DND-41 (cell line): ENCODE measurements at regions not wholly inside any gene's neighbourhood (a gene's known extent, or its start where the extent isn't known, plus 50 kb on each side); places are given as distances from the start of the nearest gene placed in this dataset.

Experiments used
- ATAC-seq: fragments of 200-7000 bp; cut with Tn5 transposase; 3 replicates; pipeline ENCODE4 v1.9.1; 2021; ENCODE audit warnings: low read depth; ENCODE audit not compliant: insufficient read depth
- DNase-seq: peaks from one replicate; pipeline ENCODE4 v3.0.0-alpha.2; 2020
- H2AFZ ChIP-seq: 2 replicates; pipeline ENCODE4 v1.6.0; 2012; ENCODE audit warnings: low read depth, low read length
- H3K27ac ChIP-seq: 2 replicates; pipeline ENCODE4 v1.5.1; 2012; ENCODE audit warnings: low read length, inconsistent platforms
- H3K27me3 ChIP-seq: fragments of 200-600 bp; sonication (generic); 2 replicates; pipeline ENCODE4 v1.6.0; 2012; ENCODE audit warnings: low read length, mild to moderate bottlenecking, inconsistent platforms; ENCODE audit not compliant: insufficient read depth, poor library complexity
- H3K36me3 ChIP-seq: 2 replicates; pipeline ENCODE4 v1.5.1; 2012; ENCODE audit warnings: low read length, inconsistent platforms; ENCODE audit not compliant: insufficient read depth
- H3K4me1 ChIP-seq: 2 replicates; pipeline ENCODE4 v1.5.1; 2012; ENCODE audit warnings: mild to moderate bottlenecking, low read length; ENCODE audit not compliant: insufficient read depth
- H3K4me2 ChIP-seq: 2 replicates; pipeline ENCODE4 v1.6.0; 2012; ENCODE audit warnings: mild to moderate bottlenecking, moderate library complexity, low read length, inconsistent platforms; ENCODE audit not compliant: insufficient read depth
- H3K4me3 ChIP-seq, 2 experiments: fragments of 200-600 bp in 1 of 2; shearing (Covaris generic) in 1 of 2; 2 replicates each; pipeline ENCODE4 v1.5.1; 2012 to 2016; ENCODE audit warnings: inconsistent platforms in 2 of 2, low read length in 2 of 2, mild to moderate bottlenecking in 2 of 2, low read depth in 1 of 2, moderate library complexity in 1 of 2
- H3K79me2 ChIP-seq: 2 replicates; pipeline ENCODE4 v1.6.0; 2012; ENCODE audit warnings: low read length, inconsistent platforms; ENCODE audit not compliant: insufficient read depth
- H3K9ac ChIP-seq: 2 replicates; pipeline ENCODE4 v1.6.0; 2012; ENCODE audit warnings: low read depth, mild to moderate bottlenecking, inconsistent platforms, low read length, moderate library complexity
- H3K9me3 ChIP-seq: 2 replicates; pipeline ENCODE4 v1.5.1; 2012; ENCODE audit warnings: low read length, moderate library complexity, mild to moderate bottlenecking, inconsistent platforms; ENCODE audit not compliant: insufficient read depth, severe bottlenecking
- H4K20me1 ChIP-seq: 2 replicates; pipeline ENCODE4 v1.6.0; 2012; ENCODE audit warnings: low read length; ENCODE audit not compliant: insufficient read depth
- CTCF ChIP-seq: IDR thresholded peaks from 2 replicates; pipeline ENCODE4 v1.5.1; 2012; ENCODE audit warnings: borderline replicate concordance, low read length, moderate library complexity, mild to moderate bottlenecking; ENCODE audit not compliant: poor library complexity, severe bottlenecking; ENCODE audit errors: extremely low read depth
- EZH2 ChIP-seq: IDR thresholded peaks from 3 replicates; pipeline ENCODE4 v1.6.1; 2012; ENCODE audit warnings: borderline replicate concordance, low read depth, mild to moderate bottlenecking, moderate library complexity, low read length, inconsistent platforms; ENCODE audit not compliant: severe bottlenecking

GRCh38 chr2:177149155-177149503, 63.5 kb upstream of the HNRNPA3 start:
- TF ChIP-seq EZH2 (no peak), CTCF (no peak)
- ATAC-seq (no peak), DNase-seq (no peak)
- Histone ChIP-seq H3K4me2 (peak overlapping the region; percentile 72), H3K27ac (no peak overlapping the region), H2AFZ (no peak overlapping the region), H3K9ac (peak overlapping the region; percentile 3; the same call in 1 of the 2 replicates), H3K27me3 (peaks cover 31% of the 10 kb centered on the region), H3K36me3 (no peaks in the 10 kb centered on the region), H4K20me1 (no peaks in the 10 kb centered on the region), H3K9me3 (no peaks in the 10 kb centered on the region), H3K4me1 (peaks cover 13% of the 10 kb centered on the region), H3K4me3 (peak overlapping the region in 1 of 2 experiments; percentile 56; a peak in 2 of 4 replicates), H3K79me2 (no peaks in the 10 kb centered on the region)

- Histone ChIP-seq H3K36me3 (no peaks in the 10 kb centered on the region), H3K4me3 (no peak overlapping the region), H3K4me2 (no peak overlapping the region), H3K4me1 (peaks cover 1% of the 10 kb centered on the region; the same call in 1 of the 2 replicates), H3K79me2 (no peaks in the 10 kb centered on the region), H3K9me3 (no peaks in the 10 kb centered on the region), H4K20me1 (no peaks in the 10 kb centered on the region), H3K27ac (no peak overlapping the region), H3K27me3 (peaks cover 15% of the 10 kb centered on the region), H2AFZ (no peak overlapping the region), H3K9ac (no peak overlapping the region)
- ATAC-seq (no peak), DNase-seq (no peak)
- TF ChIP-seq EZH2 (no peak), CTCF (no peak)
Measured at GRCh38 chr2:177153805-177154204, 58.8 kb upstream of the HNRNPA3 start.

GRCh38 chr2:177154809-177155208, 57.8 kb upstream of the HNRNPA3 start:
- DNase-seq, result no peak
- TF ChIP-seq CTCF, result no peak
- no peak for TF ChIP-seq EZH2
- Histone ChIP-seq H2AFZ (no peak overlapping the region), H3K4me1 (no peaks in the 10 kb centered on the region), H3K9me3 (no peaks in the 10 kb centered on the region), H3K27ac (no peak overlapping the region), H4K20me1 (no peaks in the 10 kb centered on the region), H3K4me2 (no peak overlapping the region), H3K4me3 (no peak overlapping the region), H3K36me3 (no peaks in the 10 kb centered on the region), H3K79me2 (no peaks in the 10 kb centered on the region), H3K9ac (no peak overlapping the region), H3K27me3 (peaks cover 11% of the 10 kb centered on the region)
- ATAC-seq, result no peak

- no peaks in the 10 kb centered on the region for H4K20me1 ChIP-seq
Measured at GRCh38 chr2:177155631-177156030, 57.0 kb upstream of the HNRNPA3 start.

More at GRCh38 chr2:177155631-177156030, 57.0 kb upstream of the HNRNPA3 start:
- no peaks in the 10 kb centered on the region for H3K9me3 ChIP-seq
- H3K4me3 ChIP-seq, result no peak overlapping the region
- no peak for ATAC-seq
- TF ChIP-seq CTCF (no peak), EZH2 (no peak)
- H3K36me3 ChIP-seq, result no peaks in the 10 kb centered on the region
- H2AFZ ChIP-seq, result no peak overlapping the region
- no peaks in the 10 kb centered on the region for H3K79me2 ChIP-seq
- no peak overlapping the region for H3K9ac ChIP-seq
- no peak overlapping the region for H3K27ac ChIP-seq
- DNase-seq, result no peak
- H3K4me1 ChIP-seq, result no peaks in the 10 kb centered on the region
- no peak overlapping the region for H3K4me2 ChIP-seq
- peaks cover 9% of the 10 kb centered on the region for H3K27me3 ChIP-seq
